ENCODE measurements at regions not wholly inside any gene's neighbourhood (a gene's known extent, or its start where the extent isn't known, plus 50 kb on each side); places are given as distances from the start of the nearest gene placed in this dataset.
"Not testable (repeated sequence)": the region's sequence is repeated elsewhere in the genome, so short reads cannot be mapped to it uniquely, and the experiment has no call there.

DNA sequence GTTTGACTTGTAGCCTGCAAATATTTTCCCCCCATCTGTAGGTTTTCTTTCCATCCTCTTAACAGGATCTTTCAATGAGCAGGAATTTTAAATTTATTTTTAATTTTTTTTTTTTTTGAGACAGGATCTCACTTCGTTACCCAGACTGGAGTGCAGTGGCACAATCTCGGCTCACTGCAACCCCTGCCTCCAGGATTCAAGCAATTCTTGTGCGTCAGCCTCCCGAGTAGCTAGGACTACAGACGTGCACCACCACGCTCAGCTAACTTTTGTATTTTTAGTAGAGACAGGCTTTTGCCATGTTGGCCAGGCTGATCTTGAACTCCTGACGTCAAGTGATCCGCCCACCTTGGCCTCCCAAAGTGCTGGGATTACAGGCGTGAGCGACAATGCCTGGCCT, 335.2 kb upstream of the TNRC6C start:
- H3K4me3 ChIP-seq (ENCODE audit: low read depth, low read length); H3K36me3 ChIP-seq (ENCODE audit: insufficient read depth); DNase-seq (ENCODE audit: extremely low spot score); H3K27ac ChIP-seq (ENCODE audit: low read depth); H3K4me1 ChIP-seq (ENCODE audit: insufficient read depth): not testable (repeated sequence)
- WGBS = 90% methylated on average over 10 of the region's 10 CpGs

DNA sequence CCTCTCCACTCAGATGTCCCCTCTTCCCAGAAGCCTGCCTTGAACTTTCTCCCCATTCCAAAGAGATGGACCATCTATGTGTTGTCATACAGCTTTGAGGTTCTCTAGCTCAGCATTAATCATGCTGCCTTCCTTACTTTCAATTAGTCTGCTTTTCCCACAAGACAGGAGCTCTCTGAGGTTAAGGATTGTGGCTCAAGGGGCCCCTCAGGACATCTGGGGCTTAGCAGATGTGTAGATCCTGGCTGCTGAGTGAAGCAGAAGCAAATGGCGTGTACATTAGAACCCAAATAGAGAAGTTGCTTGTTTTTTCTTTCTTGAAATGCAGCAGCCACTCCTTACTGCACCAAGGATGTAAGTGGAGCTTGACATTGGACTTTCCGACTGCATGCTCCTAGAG, 330.5 kb upstream of the TNRC6C start:
- Histone ChIP-seq H3K4me1 (ENCODE audit: insufficient read depth) (no peaks in the 10 kb centered on the region), H3K4me3 (ENCODE audit: low read depth, low read length) (no peak overlapping the region), H3K36me3 (ENCODE audit: insufficient read depth) (no peaks in the 10 kb centered on the region), H3K27ac (ENCODE audit: low read depth) (no peak overlapping the region)
- 85% methylated on average over 2 of the region's 2 CpGs for WGBS
- no peak for DNase-seq (ENCODE audit: extremely low spot score)

DNA sequence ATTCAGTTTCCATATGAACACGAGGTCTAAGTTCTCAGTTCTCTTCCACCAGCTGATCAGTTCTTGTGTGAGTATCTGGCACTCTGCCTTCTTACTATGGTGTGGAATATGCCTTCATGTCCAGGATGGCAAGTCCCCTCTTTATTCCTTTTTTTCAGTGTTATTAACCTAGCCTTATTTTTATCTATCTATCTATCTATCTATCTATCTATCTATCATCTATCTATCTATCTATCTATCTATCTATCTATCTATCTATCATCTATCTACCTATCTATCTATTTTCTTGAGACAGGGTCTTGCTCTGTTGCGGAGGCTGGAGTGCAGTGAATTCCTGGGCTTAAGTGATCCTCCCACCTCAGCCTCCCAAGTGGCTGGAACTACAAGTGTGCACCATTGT, 329.2 kb upstream of the TNRC6C start:
- not testable (repeated sequence) for H3K4me3 ChIP-seq (ENCODE audit: low read depth, low read length); H3K4me1 ChIP-seq (ENCODE audit: insufficient read depth); H3K36me3 ChIP-seq (ENCODE audit: insufficient read depth); DNase-seq (ENCODE audit: extremely low spot score); H3K27ac ChIP-seq (ENCODE audit: low read depth)
- 82% methylated on average over 2 of the region's 2 CpGs for WGBS

DNA sequence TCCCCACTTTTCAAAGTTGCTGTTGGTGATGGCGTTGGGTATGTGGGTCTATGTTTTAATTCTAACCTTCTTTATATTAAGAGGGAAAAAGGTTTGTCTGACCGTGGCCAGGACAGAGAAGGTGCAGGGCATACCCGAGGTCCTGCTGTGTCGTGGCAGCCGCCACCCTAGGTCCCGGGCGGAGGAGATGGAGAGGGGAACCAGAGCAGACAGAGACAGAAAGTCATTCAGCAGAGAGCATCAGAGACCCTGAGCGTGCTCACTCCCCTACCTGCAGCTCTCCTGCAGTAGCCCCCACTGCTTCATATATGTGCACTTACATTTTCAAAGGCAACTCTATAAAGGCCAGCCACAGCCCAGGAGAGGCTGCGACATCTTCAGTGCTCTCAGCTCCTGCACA, 327.2 kb upstream of the TNRC6C start:
- WGBS = 95% methylated on average over 9 of the region's 9 CpGs

DNA sequence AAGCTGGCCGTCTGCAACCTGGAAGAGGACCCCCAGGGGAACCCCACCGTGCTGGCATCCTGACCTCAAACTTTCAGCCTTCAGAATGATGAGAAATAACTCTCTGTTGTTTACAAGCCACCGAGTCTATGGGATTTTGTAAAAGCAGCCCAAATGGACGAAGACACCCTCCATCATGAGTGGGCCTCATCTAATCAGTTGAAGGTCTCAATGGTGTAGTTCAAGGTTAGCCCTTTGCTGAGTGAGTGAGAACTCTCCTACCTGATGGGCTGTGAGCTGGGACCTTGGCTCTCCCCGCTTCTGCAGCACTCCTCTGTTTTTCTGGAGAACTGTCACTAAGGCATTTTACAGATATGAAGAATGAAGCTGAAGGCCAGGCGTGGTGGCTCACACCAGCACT, 325.9 kb upstream of the TNRC6C start:
- Histone ChIP-seq H3K27ac (ENCODE audit: low read depth) (no peak overlapping the region), H3K4me3 (ENCODE audit: low read depth, low read length) (no peak overlapping the region), H3K4me1 (ENCODE audit: insufficient read depth) (no peaks in the 10 kb centered on the region), H3K36me3 (ENCODE audit: insufficient read depth) (no peaks in the 10 kb centered on the region)
- no peak for DNase-seq (ENCODE audit: extremely low spot score)
- WGBS = 82% methylated on average over 6 of the region's 6 CpGs

More for the DNA sequence above, 327.2 kb upstream of the TNRC6C start:
- no peak for DNase-seq (ENCODE audit: extremely low spot score)
- no peak overlapping the region for H3K27ac ChIP-seq (ENCODE audit: low read depth)
- no peak overlapping the region for H3K4me3 ChIP-seq (ENCODE audit: low read depth, low read length)
- no peaks in the 10 kb centered on the region for H3K4me1 ChIP-seq (ENCODE audit: insufficient read depth)
- H3K36me3 ChIP-seq (ENCODE audit: insufficient read depth) = no peaks in the 10 kb centered on the region

DNA sequence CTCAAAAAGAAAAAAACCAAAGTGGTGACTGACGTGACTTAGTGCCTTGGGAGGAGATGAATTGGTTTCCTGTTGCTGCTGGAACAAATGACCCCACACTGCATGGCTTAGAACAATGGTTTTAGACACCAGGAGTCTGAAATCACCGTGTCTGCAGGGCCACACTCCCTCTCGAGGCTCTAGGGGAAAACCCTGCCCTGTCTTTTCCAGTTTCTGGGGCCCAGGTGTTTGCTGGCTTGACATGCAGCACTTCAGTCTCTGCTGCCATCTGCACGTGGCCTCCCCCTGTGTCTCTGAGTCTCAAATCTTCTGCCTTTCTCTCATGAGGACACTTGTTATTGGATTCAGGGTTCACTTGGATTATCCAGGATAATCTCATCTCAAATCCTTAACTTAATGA, 323.8 kb upstream of the TNRC6C start:
- H3K4me1 ChIP-seq (ENCODE audit: insufficient read depth) = no peaks in the 10 kb centered on the region
- H3K4me3 ChIP-seq (ENCODE audit: low read depth, low read length) = no peak overlapping the region
- WGBS = 71% methylated on average over 4 of the region's 4 CpGs
- no peak overlapping the region for H3K27ac ChIP-seq (ENCODE audit: low read depth)
- no peak for DNase-seq (ENCODE audit: extremely low spot score)
- no peaks in the 10 kb centered on the region for H3K36me3 ChIP-seq (ENCODE audit: insufficient read depth)

DNA sequence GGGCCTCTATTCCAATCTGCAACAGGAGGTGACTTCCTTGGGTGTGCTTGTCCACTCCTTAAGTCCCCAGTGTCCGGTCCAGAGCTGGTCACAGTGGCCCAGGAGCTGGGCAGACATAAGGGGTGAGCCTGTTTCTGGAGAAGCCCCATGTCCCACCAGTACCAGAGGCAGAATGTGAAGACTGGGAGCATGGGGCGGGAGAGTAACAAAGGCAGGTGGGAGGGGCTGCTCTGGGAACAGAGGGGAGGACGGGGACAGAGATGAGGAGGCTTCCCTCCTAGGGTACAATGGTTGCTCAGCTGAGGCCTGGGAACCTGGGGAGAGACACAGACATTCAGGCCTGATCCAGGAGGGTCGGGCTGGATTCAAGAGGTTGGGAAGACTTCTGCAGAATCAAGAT, 323.3 kb upstream of the TNRC6C start:
- WGBS = 96% methylated on average over 4 of the region's 4 CpGs
- H3K27ac ChIP-seq (ENCODE audit: low read depth) = no peak overlapping the region
- no peak for DNase-seq (ENCODE audit: extremely low spot score)

DNA sequence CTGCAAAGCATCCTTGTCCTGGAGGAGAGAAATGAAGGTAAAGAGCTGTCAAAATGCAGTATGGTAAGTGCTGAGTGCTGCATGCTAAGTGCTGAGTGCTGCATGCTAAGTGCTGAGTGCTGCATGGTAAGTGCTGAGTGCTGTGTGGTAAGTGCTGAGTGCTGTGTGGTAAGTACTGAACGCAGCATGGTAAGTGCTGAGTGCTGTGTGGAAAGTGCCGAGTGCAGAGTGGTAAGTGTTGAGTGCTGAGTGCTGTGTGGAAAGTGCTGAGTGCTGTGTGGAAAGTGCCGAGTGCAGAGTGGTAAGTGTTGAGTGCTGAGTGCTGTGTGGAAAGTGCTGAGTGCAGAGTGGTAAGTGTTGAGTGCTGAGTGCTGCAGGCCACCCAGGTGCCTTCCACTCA, 322.7 kb upstream of the TNRC6C start:
- DNase-seq (ENCODE audit: extremely low spot score); H3K27ac ChIP-seq (ENCODE audit: low read depth); H3K4me3 ChIP-seq (ENCODE audit: low read depth, low read length); H3K36me3 ChIP-seq (ENCODE audit: insufficient read depth); H3K4me1 ChIP-seq (ENCODE audit: insufficient read depth): not testable (repeated sequence)
- WGBS = 76% methylated on average over 3 of the region's 3 CpGs

More for the DNA sequence above, 323.3 kb upstream of the TNRC6C start:
- Histone ChIP-seq H3K36me3 (ENCODE audit: insufficient read depth) (no peaks in the 10 kb centered on the region), H3K4me1 (ENCODE audit: insufficient read depth) (no peaks in the 10 kb centered on the region), H3K4me3 (ENCODE audit: low read depth, low read length) (no peak overlapping the region)

DNA sequence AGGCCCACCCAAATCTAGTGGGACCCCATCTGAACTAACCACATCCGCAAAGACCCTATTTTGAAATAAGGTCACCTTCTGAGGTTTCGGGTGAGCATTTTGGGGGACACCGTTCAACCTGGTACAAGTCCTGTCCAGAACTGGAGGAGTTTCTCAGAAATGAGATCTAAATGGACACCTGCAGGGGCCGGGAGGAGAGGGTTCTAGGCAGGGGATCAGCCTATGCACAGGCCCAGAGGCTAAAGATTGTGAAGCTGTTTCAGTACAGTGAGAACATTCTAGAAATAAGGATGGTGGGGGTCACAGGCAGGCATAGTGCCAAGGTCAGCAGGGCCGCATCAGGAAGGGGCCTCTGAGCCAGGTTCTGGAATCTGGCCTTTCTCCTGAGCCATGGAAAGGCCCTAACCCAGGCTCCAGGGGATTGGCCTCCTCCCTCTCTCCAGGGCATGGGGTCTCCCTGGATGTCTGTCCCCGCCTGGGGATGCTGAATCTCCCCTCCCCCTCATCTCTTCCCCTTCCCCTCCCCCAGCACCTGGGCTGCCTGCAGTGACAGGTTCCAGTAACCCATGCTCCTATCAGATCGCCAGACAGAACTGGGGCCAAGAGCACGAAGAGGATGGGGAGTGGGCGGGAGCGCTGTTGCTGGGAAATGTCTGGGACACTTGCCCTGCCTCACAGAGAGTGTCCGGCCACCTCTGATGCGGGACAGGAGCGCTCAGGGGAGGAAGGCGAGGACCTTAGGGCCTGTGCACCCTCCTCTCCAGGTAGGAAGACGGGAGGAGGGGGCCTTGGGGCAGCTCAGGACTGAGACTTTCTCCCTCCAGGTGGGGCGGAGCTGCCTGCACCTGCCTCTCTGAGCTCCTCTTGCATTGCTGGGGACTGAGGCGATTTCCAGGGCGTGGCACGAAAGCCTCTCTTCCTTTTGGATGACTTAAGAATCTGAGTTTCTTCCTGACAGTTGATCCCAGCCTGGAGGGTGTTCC, 321.4 kb upstream of the TNRC6C start:
- no peak overlapping the region for H3K4me3 ChIP-seq (ENCODE audit: low read depth, low read length)
- no peaks in the 10 kb centered on the region for H3K4me1 ChIP-seq (ENCODE audit: insufficient read depth)
- H3K27ac ChIP-seq (ENCODE audit: low read depth) = no peak overlapping the region
- no peak for DNase-seq (ENCODE audit: extremely low spot score)
- 77% methylated on average over 19 of the region's 19 CpGs for WGBS
- no peaks in the 10 kb centered on the region for H3K36me3 ChIP-seq (ENCODE audit: insufficient read depth)

DNA sequence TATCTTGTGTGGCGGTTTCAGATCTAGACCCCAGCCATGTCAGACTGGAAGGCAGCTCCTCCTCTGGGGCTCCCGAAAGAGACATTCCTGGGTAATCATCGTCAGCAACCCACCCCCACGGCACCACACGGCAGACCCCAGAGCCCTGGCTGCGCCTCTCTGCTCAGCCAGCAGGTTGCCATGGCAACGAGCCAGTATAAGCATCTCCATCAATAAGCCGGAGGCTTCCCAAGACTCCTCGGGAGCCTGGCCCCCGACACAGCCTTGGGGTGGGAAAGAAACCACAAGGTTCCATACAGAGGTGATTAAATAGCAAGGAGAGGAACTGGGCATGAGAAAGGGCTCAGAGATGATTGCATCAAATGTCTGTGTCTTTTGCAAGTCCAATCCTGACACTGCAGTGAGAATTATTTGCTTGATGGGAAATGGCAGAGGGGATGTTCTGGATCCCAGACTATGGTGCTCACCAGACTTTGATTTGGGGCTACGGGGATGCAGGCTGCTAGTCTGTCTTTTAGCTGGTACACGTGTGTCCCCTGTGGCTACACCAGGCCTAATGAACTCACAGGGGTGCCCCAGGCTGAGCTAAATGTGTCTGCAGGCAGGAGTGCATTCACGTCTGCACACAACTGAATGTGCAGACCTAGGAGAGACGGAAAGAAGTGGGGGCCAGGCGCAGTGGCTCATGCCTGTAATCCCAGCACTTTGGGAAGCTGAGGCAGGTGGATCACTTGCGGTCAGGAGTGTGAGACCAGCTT, 320.5 kb upstream of the TNRC6C start:
- no peak for DNase-seq (ENCODE audit: extremely low spot score)

DNA sequence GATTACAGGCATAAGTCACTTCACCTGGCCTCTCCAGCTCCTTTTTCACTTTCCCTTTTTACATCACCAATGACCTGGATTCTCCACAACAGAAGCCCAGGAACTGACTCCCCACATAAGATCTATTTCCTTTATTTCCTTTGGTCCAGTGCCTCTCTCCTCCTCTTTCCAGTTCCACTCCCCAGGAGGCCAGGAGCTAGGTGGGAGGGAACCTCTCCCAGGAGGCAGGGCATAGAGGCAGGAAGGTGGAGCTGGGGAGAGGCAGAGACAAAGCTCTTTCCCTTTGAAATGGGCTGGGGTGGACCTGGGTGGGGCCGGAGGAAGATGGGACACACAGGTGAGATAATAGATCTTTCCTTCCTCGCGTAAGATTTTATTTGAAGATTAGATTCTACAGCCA, 318.3 kb upstream of the TNRC6C start:
- H3K4me3 ChIP-seq (ENCODE audit: low read depth, low read length) = no peak overlapping the region

More for the DNA sequence above, 320.5 kb upstream of the TNRC6C start:
- no peak overlapping the region for H3K27ac ChIP-seq (ENCODE audit: low read depth)
- H3K4me1 ChIP-seq (ENCODE audit: insufficient read depth) = no peaks in the 10 kb centered on the region
- WGBS = 57% methylated on average over 16 of the region's 16 CpGs
- H3K4me3 ChIP-seq (ENCODE audit: low read depth, low read length) = no peak overlapping the region
- no peaks in the 10 kb centered on the region for H3K36me3 ChIP-seq (ENCODE audit: insufficient read depth)

DNA sequence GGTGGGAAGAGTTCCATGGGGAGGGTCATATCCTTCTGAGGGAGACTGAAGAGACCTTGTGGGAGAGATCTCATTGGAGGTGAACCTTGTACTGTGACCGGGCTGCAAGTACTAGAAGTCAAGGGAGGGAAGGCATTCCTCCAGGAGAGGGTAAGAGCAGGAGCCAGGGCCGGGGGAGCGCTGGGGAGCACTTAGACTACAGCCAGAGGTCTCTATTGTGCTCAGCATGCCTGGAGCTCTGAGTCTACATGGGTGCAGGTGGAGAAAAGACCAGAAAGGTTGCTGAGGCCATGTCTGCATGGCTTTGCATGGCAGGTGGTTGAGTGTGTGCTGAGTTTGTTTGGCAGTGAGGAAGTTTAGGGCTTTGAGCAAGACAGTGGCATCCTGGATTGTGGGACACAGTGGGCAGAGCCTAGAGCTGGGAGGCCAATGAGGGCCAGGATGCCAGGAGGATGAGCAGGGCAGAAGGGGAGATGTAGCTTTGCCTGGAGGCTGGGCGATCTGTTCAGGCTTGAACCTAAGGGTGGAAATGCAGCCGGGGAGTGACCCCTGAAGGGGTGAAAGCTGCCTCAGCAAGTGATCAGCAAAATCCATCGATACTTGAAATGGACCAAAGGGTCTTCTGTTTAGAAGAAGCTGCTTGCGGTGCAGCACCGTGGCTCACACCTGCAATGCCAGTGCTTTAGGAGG, 317.4 kb upstream of the TNRC6C start:
- DNase-seq (ENCODE audit: extremely low spot score) = no peak
- 89% methylated on average over 8 of the region's 8 CpGs for WGBS
- Histone ChIP-seq H3K4me1 (ENCODE audit: insufficient read depth) (no peaks in the 10 kb centered on the region), H3K36me3 (ENCODE audit: insufficient read depth) (no peaks in the 10 kb centered on the region), H3K27ac (ENCODE audit: low read depth) (no peak overlapping the region), H3K4me3 (ENCODE audit: low read depth, low read length) (no peak overlapping the region)

More for the DNA sequence above, 318.3 kb upstream of the TNRC6C start:
- no peak for DNase-seq (ENCODE audit: extremely low spot score)
- H3K27ac ChIP-seq (ENCODE audit: low read depth) = no peak overlapping the region
- no peaks in the 10 kb centered on the region for H3K4me1 ChIP-seq (ENCODE audit: insufficient read depth)
- no peaks in the 10 kb centered on the region for H3K36me3 ChIP-seq (ENCODE audit: insufficient read depth)
- 77% methylated on average over 3 of the region's 3 CpGs for WGBS

DNA sequence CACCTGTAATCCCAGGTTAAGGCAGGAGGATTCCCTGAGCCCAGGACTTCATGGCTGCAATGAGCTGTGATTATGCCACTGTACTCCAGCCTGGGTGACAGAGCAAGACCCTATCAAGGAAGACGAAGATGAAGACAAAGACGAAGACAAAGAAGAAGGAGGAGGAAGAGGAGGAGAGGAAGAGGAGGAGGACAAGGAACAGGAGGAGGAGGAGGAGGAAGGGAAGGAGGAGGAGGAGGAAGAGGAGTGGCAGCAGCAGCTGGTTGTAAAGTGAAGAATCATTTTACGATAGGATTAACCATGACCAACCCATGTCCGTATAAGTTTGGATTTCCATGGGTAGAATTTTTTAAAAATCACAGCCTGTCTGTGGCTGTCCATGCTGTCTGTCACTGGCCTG, 316.8 kb upstream of the TNRC6C start:
- 81% methylated on average over 4 of the region's 4 CpGs for WGBS

More for the DNA sequence above, 316.8 kb upstream of the TNRC6C start:
- no peak for DNase-seq (ENCODE audit: extremely low spot score)
- no peaks in the 10 kb centered on the region for H3K4me1 ChIP-seq (ENCODE audit: insufficient read depth)
- no peak overlapping the region for H3K4me3 ChIP-seq (ENCODE audit: low read depth, low read length)
- no peaks in the 10 kb centered on the region for H3K36me3 ChIP-seq (ENCODE audit: insufficient read depth)
- no peak overlapping the region for H3K27ac ChIP-seq (ENCODE audit: low read depth)
